ENCODE measurements at regions not wholly inside any gene's neighbourhood (a gene's known extent, or its start where the extent isn't known, plus 50 kb on each side); places are given as distances from the start of the nearest gene placed in this dataset.

DNA sequence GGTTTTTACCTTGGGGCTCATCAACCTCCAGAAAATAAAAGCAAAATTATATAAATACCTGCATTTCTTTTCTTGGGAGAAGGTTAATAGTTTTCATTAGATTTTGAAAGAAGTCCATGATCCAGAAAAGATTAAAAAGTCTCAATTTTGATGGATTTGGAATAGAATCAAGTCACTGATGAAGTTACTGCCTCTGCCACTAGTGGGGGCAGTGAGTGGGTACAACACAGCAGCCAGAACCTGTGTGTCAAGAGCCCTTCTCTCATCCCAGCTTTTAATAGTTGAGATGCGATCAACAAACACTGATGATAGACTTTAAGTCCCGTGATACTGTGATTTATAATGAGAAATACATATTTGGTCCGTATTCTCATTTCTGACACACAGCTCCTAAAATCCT lies 686.7 kb downstream of the DIAPH3 start:
- DNase-seq: no peak

GRCh38 chr13:59478908-59479307 lies 684.8 kb downstream of the DIAPH3 start:
- no peak for DNase-seq

GRCh38 chr13:59479629-59480028 lies 684.1 kb downstream of the DIAPH3 start:
- DNase-seq: no peak

DNA sequence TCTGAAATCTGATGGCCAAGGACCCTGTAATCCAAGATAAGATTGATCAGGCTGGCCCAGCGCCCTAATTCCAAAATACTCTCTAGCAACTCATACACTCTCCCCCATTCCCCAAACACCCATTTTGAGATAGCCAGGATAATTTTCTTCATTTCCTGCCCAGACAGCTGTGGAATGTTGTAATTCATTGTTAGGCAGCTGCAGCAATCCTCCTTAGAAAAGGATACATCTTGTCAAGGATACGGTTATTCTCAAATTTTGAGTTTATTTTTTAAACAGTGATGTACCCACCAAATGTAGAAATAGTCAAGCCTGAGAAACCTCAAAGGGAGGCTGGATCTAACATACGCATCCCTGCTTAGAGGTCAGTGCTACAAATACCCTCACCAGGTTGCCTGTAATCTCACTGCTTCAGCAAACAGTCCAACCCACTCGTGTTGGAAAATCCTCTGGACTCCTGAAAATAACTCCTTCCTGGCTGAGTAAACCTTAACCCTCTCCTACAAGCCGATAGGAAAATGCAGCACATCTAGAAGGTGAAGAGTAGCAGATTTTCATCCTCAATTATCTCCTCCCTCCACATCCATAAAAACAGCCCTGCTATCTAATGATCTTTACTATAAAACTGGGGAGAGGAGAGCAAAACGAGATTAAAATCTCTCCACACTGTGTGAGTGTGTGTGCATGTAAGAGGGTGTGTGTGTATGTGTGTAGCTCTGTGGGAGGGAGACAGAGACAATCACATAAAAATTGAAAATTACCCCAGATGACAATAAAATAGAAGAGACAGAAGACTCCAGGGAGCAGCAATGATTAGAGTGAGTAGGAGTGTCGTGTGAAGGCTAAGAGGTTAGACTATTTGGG lies 683.1 kb downstream of the DIAPH3 start:
- no peak for DNase-seq

DNA sequence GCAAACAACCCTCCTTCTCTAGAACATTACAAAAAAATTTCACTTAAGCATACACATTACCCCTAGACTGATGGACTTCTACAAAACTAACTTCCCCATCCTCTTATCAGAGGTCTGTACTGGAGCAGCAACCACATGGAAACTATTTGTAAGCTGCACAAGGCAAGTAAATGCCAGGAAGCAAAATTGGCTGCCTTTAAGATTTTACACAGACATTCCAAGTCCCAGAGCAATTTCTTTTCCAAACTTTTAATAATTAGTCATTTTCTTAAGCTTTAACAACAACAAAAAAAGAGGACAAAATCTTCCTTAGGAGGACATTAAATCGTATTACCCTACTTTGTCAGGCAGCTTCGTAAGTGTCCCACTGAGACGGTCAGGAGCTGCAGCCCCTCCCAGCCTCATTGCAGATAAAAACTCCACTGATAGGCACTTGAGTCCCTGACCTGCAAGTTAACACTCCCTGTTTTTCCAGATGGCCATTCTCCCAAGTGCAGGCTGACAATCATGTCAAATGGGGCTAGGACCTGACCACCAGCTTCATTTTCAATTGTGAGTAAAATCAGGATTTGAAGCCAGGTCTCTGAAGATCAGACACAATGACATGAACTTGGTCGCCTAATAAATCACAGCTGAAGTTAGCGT lies 680.1 kb downstream of the DIAPH3 start:
- no peak for DNase-seq

- no peak for DNase-seq
Measured at GRCh38 chr13:59487883-59488282, 675.8 kb downstream of the DIAPH3 start.

DNA sequence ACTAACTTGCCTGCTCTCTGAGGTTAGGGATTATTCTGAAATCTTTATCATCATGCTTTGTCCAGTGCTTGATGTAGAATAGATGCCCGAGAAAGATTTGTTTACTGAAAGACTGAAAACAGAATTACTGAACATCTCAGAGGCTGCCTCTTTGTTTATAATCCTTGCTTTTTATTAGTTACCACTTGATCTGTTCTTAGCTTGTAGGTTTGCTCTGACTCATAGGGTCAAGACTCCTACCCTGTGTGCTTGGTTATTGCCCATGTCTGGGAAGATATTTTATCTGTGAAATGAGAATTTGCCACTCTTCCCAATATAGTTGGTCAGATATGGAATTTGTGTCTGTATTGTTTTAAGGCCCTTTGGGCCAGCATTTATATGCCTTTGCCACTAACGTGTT lies 675.3 kb downstream of the DIAPH3 start:
- DNase-seq: no peak

DNA sequence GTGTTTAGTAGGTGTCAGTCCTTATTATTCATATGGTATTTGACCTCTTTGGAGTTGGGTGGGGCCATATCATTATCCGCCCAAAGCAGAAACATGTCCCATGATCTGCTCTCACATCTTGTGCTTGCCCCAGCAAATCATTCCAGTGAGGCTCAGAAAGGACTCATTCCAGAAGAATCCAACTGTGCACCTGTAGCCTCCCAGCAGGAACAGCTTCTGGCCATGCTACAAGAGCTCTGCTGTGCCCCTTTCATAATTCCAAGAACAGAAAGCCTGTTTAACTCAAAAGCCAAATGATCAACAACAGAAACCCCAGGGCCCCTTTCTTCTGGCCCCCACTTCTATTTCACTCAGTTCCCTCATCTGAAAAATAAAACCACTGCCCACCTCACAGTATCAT lies 673.1 kb downstream of the DIAPH3 start:
- no peak for DNase-seq

GRCh38 chr13:59492030-59492636 lies 671.6 kb downstream of the DIAPH3 start:
- DNase-seq: no peak

GRCh38 chr13:59493436-59493965 lies 670.2 kb downstream of the DIAPH3 start:
- no peak for DNase-seq

GRCh38 chr13:59494151-59494550 lies 669.6 kb downstream of the DIAPH3 start:
- DNase-seq: no peak

GRCh38 chr13:59494560-59494970 lies 669.2 kb downstream of the DIAPH3 start:
- DNase-seq: no peak

- DNase-seq: no peak
Measured at GRCh38 chr13:59495299-59495698, 668.4 kb downstream of the DIAPH3 start.

- DNase-seq: no peak
Measured at GRCh38 chr13:59495936-59496512, 667.7 kb downstream of the DIAPH3 start.

DNA sequence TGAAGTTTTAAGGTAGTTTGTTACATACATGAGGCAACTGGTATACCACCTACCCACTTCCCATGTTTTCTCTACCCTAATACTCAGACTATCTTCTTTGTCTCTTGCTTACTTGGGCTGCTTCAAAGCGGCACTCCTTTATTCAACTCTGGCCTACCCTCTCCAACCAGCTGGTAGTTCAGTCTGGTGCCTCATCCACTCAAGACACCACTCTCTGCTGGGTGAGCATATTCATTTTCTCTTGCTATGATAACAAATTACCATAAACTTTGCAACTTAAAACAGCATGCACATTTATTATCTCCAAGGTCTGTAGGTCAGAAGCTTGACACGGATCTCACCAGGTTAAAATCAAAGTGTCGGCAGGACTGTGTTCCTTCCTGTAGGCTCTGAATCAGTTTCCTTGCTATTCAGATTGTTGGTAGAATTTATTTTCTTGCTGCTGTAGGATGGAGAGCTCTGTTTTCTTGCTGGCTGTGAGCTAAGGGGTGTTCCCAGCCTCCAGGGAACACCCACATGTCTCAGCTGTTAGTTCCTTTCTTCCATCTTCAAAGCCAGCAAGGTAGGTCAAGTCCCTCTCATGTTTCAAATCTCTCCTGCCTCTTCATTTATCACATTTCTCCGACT lies 666.0 kb downstream of the DIAPH3 start:
- no peak for DNase-seq

GRCh38 chr13:59501004-59501403 lies 662.7 kb downstream of the DIAPH3 start:
- DNase-seq: no peak

DNA sequence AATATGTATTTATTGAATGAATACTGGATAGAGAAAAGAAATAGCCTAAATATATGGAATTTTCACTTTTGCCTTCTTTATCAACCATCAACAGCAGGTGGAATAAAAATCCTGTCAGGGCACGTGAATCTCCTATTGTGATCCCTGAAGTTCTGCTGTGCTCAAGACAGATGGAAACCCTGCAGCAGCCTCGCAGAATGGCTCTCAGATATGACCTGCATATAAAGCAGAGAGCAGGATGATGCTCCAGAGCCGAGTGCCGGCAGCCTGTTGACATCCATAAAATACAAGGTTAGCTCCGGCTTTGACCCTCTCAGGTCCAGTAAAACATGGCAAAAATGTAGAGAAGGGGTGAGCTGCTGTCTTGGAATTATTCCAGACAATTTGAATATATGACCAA lies 659.3 kb downstream of the DIAPH3 start:
- DNase-seq: no peak

GRCh38 chr13:59510386-59510785 lies 653.3 kb downstream of the DIAPH3 start:
- DNase-seq: no peak

- no peak for DNase-seq
Measured at GRCh38 chr13:59513686-59514085, 650.0 kb downstream of the DIAPH3 start.

GRCh38 chr13:59514316-59514715 lies 649.4 kb downstream of the DIAPH3 start:
- DNase-seq: no peak

DNA sequence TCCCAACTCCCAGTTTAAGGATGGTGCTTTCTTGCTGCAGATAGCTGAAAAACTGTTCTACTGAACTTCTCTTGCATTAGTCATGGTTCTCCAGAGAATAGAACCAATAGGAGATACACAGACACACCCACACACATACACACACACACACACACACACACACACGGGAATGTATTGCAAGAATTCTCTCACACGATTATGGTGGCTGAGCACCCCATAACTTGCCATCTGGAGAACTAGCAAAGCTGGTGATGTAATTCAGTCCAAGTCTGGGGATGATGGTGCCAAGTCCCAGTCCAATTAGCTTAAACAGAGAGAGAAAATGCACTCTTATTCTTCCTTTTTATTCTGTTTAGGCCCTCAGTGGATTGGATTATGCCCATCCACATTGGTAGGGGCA lies 643.9 kb downstream of the DIAPH3 start:
- no peak for DNase-seq

DNA sequence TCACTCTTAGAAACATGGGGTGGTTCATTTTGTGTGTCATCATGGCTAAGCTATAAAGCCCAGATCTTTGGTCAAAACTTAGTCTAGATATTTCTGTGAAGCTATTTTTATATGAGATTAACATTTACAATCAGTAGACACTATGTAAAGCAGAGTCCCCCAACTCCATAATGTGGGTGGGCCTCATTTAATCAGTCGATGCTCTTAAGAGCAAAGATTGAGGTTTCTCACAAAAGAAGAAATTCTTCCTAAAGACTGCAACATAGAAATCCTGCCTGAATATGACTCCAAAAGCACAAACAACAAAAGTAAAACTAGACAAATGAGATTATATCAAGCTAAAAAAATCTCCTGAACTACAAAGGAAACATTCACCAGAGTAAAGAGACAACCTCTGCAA lies 642.2 kb downstream of the DIAPH3 start:
- DNase-seq: no peak

- DNase-seq: no peak
Measured at GRCh38 chr13:59522652-59523051, 641.1 kb downstream of the DIAPH3 start.

All from NCI-H187 (cell line).